ENCODE measurements at regions not wholly inside any gene's neighbourhood (a gene's known extent, or its start where the extent isn't known, plus 50 kb on each side); places are given as distances from the start of the nearest gene placed in this dataset.

DNA sequence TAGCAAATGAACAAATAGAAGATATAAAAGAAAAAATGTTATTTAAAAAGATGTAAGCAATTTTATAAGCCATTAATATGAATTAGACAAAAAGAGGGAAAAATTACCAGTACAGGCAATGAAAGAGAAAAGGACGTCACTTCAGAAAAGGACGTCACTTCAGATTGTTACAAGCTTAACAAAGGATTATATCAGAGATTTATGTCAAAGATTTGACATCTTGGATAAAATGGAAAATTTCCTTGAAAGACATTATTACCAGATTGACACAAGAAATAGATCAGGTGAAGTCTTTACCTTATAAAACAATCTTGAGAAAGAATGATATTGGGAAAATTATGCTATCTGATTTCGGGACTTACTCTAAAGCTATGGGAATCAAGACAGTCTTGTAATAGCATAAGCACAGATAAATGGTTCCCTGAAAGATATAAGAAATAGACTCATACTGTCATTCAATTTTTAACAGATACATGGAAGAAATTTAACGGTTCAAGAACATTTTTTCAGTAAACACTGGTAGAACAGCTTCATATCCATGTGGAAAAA, 625.4 kb upstream of the EDIL3 start:
- DNase-seq (ENCODE audit: low spot score): no peak
- in situ Hi-C loops (cut with MboI; ENCODE audit: low sequenced_read_pairs, unreplicated experiment): no loop called here
- TF ChIP-seq CTCF (IDR thresholded peaks at IDR 0.05; ENCODE audit: borderline replicate concordance, control extremely low read depth, extremely low read depth, insufficient read depth, missing control alignments): no peak

DNA sequence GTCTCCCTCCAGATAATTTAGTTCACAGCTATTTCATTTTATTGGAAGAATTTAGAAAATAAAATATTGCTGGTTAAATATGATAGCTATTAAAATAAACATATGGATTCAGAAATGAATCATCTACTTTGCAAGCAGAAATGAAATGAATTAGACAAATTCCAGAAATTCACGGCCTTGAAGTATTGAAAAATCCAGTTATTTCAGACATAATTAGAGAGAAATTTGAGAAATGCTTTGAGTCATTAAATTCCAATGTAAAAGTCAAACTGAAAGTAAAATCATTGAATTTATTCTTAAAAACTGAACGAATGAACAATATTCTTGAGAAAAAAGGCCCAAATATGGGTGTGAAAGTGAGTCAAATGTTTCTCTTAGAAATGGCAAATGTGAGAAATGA, 632.6 kb upstream of the EDIL3 start:
- no peak for DNase-seq (ENCODE audit: low spot score)
- in situ Hi-C loops (cut with MboI; ENCODE audit: low sequenced_read_pairs, unreplicated experiment): no loop called here
- TF ChIP-seq CTCF (IDR thresholded peaks at IDR 0.05; ENCODE audit: borderline replicate concordance, control extremely low read depth, extremely low read depth, insufficient read depth, missing control alignments): no peak

GRCh38 chr5:85030316-85031084, 645.8 kb upstream of the EDIL3 start:
- in situ Hi-C loops (cut with MboI; ENCODE audit: low sequenced_read_pairs, unreplicated experiment): no loop called here
- DNase-seq (ENCODE audit: low spot score): no peak
- no peak for TF ChIP-seq CTCF (IDR thresholded peaks at IDR 0.05; ENCODE audit: borderline replicate concordance, control extremely low read depth, extremely low read depth, insufficient read depth, missing control alignments)

- in situ Hi-C loops (cut with MboI; ENCODE audit: low sequenced_read_pairs, unreplicated experiment): no loop called here
- TF ChIP-seq CTCF (IDR thresholded peaks at IDR 0.05; ENCODE audit: borderline replicate concordance, control extremely low read depth, extremely low read depth, insufficient read depth, missing control alignments): no peak
- DNase-seq (ENCODE audit: low spot score): no peak
Measured at GRCh38 chr5:85049020-85049419, 664.3 kb upstream of the EDIL3 start.

- in situ Hi-C loops (cut with MboI; ENCODE audit: low sequenced_read_pairs, unreplicated experiment): no loop called here
- no peak for DNase-seq (ENCODE audit: low spot score)
- no peak for TF ChIP-seq CTCF (IDR thresholded peaks at IDR 0.05; ENCODE audit: borderline replicate concordance, control extremely low read depth, extremely low read depth, insufficient read depth, missing control alignments)
Measured at GRCh38 chr5:85052826-85053225, 668.1 kb upstream of the EDIL3 start.

- in situ Hi-C loops (cut with MboI; ENCODE audit: low sequenced_read_pairs, unreplicated experiment): no loop called here
Measured at GRCh38 chr5:85069659-85070640, 685.3 kb upstream of the EDIL3 start.

More at GRCh38 chr5:85069659-85070640, 685.3 kb upstream of the EDIL3 start:
- no peak for DNase-seq (ENCODE audit: low spot score)
- no peak for TF ChIP-seq CTCF (IDR thresholded peaks at IDR 0.05; ENCODE audit: borderline replicate concordance, control extremely low read depth, extremely low read depth, insufficient read depth, missing control alignments)
